Tibial nerve (tissue), 4 donors: ENCODE measurements at regions not wholly inside any gene's neighbourhood (a gene's known extent, or its start where the extent isn't known, plus 50 kb on each side); places are given as distances from the start of the nearest gene placed in this dataset.

ENCODE experiments used
- EP300 ChIP-seq, 2 donors: sonication (generic); formaldehyde crosslinking; IDR thresholded peaks; one replicate each; pipeline ENCODE4 v1.6.1; 2017; ENCODE audit warnings: antibody characterized with exemption in 2 of 2, mild to moderate bottlenecking in 1 of 2
- POLR2A ChIP-seq, 2 donors: fragments of 450-650 bp; IDR thresholded peaks; one replicate each; pipeline ENCODE4 v1.6.1; 2017; ENCODE audit warnings: antibody characterized with exemption in 2 of 2, mild to moderate bottlenecking in 2 of 2, moderate library complexity in 2 of 2
- TF ChIP-seq, protein P1 (sequence below), 5 experiments: fragments of 200-600 bp in 3 of 5; fragments of 450-650 bp in 2 of 5; sonication (generic) in 3 of 5; IDR thresholded peaks; one replicate each; pipeline ENCODE4 v1.5.1; 2016 to 2019; ENCODE audit warnings: antibody characterized with exemption in 5 of 5, mild to moderate bottlenecking in 3 of 5, moderate library complexity in 2 of 5

DNA sequence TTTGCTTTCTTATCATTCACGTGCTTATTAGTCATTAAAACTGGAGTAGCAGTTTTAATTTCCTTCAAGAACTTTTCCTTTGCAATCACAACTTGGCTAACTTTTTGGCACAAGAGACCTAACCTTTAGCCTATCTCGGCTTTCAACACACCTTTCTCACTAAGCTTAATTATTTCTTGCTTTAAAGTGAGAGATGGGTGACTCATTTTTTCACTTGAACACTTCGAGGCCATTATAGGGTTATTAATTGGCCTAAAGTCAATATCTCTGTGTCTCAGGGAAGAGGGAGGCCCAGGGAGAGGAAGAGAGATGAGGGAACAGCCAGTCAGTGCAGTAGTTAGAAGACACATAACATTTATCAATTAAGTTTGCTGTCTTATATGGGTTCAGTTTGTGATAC lies 289.8 kb downstream of the RBM43 start:
- TF ChIP-seq, protein P1, sequence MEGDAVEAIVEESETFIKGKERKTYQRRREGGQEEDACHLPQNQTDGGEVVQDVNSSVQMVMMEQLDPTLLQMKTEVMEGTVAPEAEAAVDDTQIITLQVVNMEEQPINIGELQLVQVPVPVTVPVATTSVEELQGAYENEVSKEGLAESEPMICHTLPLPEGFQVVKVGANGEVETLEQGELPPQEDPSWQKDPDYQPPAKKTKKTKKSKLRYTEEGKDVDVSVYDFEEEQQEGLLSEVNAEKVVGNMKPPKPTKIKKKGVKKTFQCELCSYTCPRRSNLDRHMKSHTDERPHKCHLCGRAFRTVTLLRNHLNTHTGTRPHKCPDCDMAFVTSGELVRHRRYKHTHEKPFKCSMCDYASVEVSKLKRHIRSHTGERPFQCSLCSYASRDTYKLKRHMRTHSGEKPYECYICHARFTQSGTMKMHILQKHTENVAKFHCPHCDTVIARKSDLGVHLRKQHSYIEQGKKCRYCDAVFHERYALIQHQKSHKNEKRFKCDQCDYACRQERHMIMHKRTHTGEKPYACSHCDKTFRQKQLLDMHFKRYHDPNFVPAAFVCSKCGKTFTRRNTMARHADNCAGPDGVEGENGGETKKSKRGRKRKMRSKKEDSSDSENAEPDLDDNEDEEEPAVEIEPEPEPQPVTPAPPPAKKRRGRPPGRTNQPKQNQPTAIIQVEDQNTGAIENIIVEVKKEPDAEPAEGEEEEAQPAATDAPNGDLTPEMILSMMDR (IDR thresholded peaks at IDR 0.05): no peak
- TF ChIP-seq POLR2A (IDR thresholded peaks at IDR 0.05) (no peak), EP300 (IDR thresholded peaks at IDR 0.05) (no peak)
